H9 (cell line): ENCODE measurements at regions not wholly inside any gene's neighbourhood (a gene's known extent, or its start where the extent isn't known, plus 50 kb on each side); places are given as distances from the start of the nearest gene placed in this dataset.

Source experiments
- DNase-seq: peaks from one replicate; pipeline ENCODE4 v3.0.0-alpha.2; 2017
- H2AFZ ChIP-seq: one replicate; pipeline ENCODE4 v1.6.1; 2013; ENCODE audit warnings: mild to moderate bottlenecking, low read length, control low read depth, moderate library complexity
- H2AK5ac ChIP-seq: 2 replicates; pipeline ENCODE4 v1.6.1; 2013; ENCODE audit warnings: low read length, control low read depth, mixed read lengths; ENCODE audit not compliant: insufficient read length
- H2BK120ac ChIP-seq: one replicate; pipeline ENCODE4 v1.6.1; 2013; ENCODE audit warnings: low read depth, mild to moderate bottlenecking, low read length, control low read depth, inconsistent platforms; ENCODE audit not compliant: poor library complexity, severe bottlenecking
- H2BK12ac ChIP-seq: 2 replicates; pipeline ENCODE4 v1.6.1; 2013; ENCODE audit warnings: low read length, control low read depth, mixed read lengths, low read depth; ENCODE audit not compliant: insufficient read length
- H2BK15ac ChIP-seq: 2 replicates; pipeline ENCODE4 v1.6.1; 2013; ENCODE audit warnings: low read depth, low read length, control low read depth
- H2BK20ac ChIP-seq: one replicate; pipeline ENCODE4 v1.6.1; 2013; ENCODE audit warnings: low read depth, mild to moderate bottlenecking, low read length, control low read depth, inconsistent platforms; ENCODE audit not compliant: poor library complexity, severe bottlenecking
- H2BK5ac ChIP-seq: 2 replicates; pipeline ENCODE4 v1.6.1; 2013; ENCODE audit warnings: low read length, control low read depth, mixed read lengths; ENCODE audit not compliant: insufficient read length
- H3K14ac ChIP-seq: 2 replicates; pipeline ENCODE4 v1.6.1; 2013; ENCODE audit warnings: low read length, control low read depth; ENCODE audit not compliant: insufficient read depth
- H3K18ac ChIP-seq: 2 replicates; pipeline ENCODE4 v1.6.1; 2013; ENCODE audit warnings: low read depth, mild to moderate bottlenecking, mixed read lengths, low read length, control low read depth; ENCODE audit not compliant: insufficient read length
- H3K23ac ChIP-seq: 2 replicates; pipeline ENCODE4 v1.6.1; 2013; ENCODE audit warnings: low read length, control low read depth, mixed read lengths, low read depth; ENCODE audit not compliant: insufficient read length
- H3K23me2 ChIP-seq: 2 replicates; pipeline ENCODE4 v1.6.1; 2013; ENCODE audit warnings: low read depth, mild to moderate bottlenecking, mixed read lengths, low read length, control low read depth; ENCODE audit not compliant: insufficient read length, poor library complexity, severe bottlenecking
- H3K27ac ChIP-seq: 2 replicates; pipeline ENCODE4 v1.5.1; 2013; ENCODE audit warnings: low read length, control low read depth, mixed read lengths, low read depth; ENCODE audit not compliant: insufficient read length
- H3K27me3 ChIP-seq: 2 replicates; pipeline ENCODE4 v1.6.1; 2013; ENCODE audit warnings: low read length, control low read depth, inconsistent platforms; ENCODE audit not compliant: insufficient read depth
- H3K4ac ChIP-seq: 2 replicates; pipeline ENCODE4 v1.6.1; 2013; ENCODE audit warnings: low read depth, mild to moderate bottlenecking, control low read depth, inconsistent platforms, low read length, moderate library complexity
- H3K4me1 ChIP-seq: 2 replicates; pipeline ENCODE4 v1.6.1; 2013; ENCODE audit warnings: low read length, control low read depth, inconsistent platforms; ENCODE audit not compliant: insufficient read depth
- H3K4me2 ChIP-seq: 2 replicates; pipeline ENCODE4 v1.6.1; 2013; ENCODE audit warnings: low read length, control low read depth, mixed read lengths; ENCODE audit not compliant: insufficient read length, insufficient read depth
- H3K56ac ChIP-seq: 2 replicates; pipeline ENCODE4 v1.6.1; 2013; ENCODE audit warnings: low read depth, mild to moderate bottlenecking, mixed read lengths, low read length, control low read depth; ENCODE audit not compliant: insufficient read length
- H3K79me1 ChIP-seq: 2 replicates; pipeline ENCODE4 v1.6.1; 2013; ENCODE audit warnings: low read depth, mild to moderate bottlenecking, moderate library complexity, low read length, control low read depth, inconsistent platforms; ENCODE audit not compliant: insufficient read depth, poor library complexity, severe bottlenecking
- H3K79me2 ChIP-seq: 2 replicates; pipeline ENCODE4 v1.6.1; 2013; ENCODE audit warnings: low read length, control low read depth, inconsistent platforms; ENCODE audit not compliant: insufficient read depth
- H3K9ac ChIP-seq: 2 replicates; pipeline ENCODE4 v1.6.1; 2013; ENCODE audit warnings: low read length, control low read depth, mixed read lengths; ENCODE audit not compliant: insufficient read length; ENCODE audit errors: extremely low read depth
- H3K9me3 ChIP-seq: one replicate; pipeline ENCODE4 v1.6.1; 2013; ENCODE audit warnings: low read depth, low read length, inconsistent platforms; ENCODE audit not compliant: control insufficient read depth
- H3T11ph ChIP-seq: one replicate; pipeline ENCODE4 v1.6.1; 2013; ENCODE audit warnings: mild to moderate bottlenecking, low read length, control low read depth, inconsistent platforms
- H4K20me1 ChIP-seq: one replicate; pipeline ENCODE4 v1.6.1; 2013; ENCODE audit not compliant: control insufficient read depth, insufficient read length, insufficient read depth
- H4K5ac ChIP-seq: 2 replicates; pipeline ENCODE4 v1.6.1; 2013; ENCODE audit warnings: low read depth, mild to moderate bottlenecking, mixed read lengths, low read length, control low read depth; ENCODE audit not compliant: insufficient read length
- H4K8ac ChIP-seq: replicated peaks from 2 replicates; pipeline ENCODE4 v1.6.1; 2013; ENCODE audit warnings: low read length, control low read depth, mixed read lengths, low read depth; ENCODE audit not compliant: insufficient read length
- H4K91ac ChIP-seq: 2 replicates; pipeline ENCODE4 v1.6.1; 2013; ENCODE audit warnings: low read depth, mild to moderate bottlenecking, moderate library complexity, mixed read lengths, low read length, control low read depth; ENCODE audit not compliant: insufficient read length
- H3K27ac Mint-ChIP-seq, 3 experiments: 2 replicates in 2 of 3; 3 replicates in 1 of 3; pipeline ENCODE4 v1.8.0; 2020 to 2021; ENCODE audit warnings: mixed read lengths in 3 of 3, mild to moderate bottlenecking in 1 of 3, moderate library complexity in 1 of 3
- H3K27me3 Mint-ChIP-seq: 2 replicates; pipeline ENCODE4 v1.8.0; 2021; ENCODE audit warnings: low read depth, mild to moderate bottlenecking, moderate library complexity, mixed read lengths
- H3K36me3 Mint-ChIP-seq, 3 experiments: 2 replicates in 2 of 3; 3 replicates in 1 of 3; pipeline ENCODE4 v1.8.0; 2020 to 2021; ENCODE audit warnings: low read depth in 3 of 3, mixed read lengths in 3 of 3; ENCODE audit not compliant: insufficient read depth in 1 of 3
- H3K4me1 Mint-ChIP-seq, 2 experiments: 2 replicates each; pipeline ENCODE4 v1.8.0; 2020; ENCODE audit warnings: mixed read lengths in 2 of 2
- H3K4me3 Mint-ChIP-seq, 2 experiments: 2 replicates in 1 of 2; 3 replicates in 1 of 2; pipeline ENCODE4 v1.8.0; 2020 to 2021; ENCODE audit warnings: mild to moderate bottlenecking in 2 of 2, mixed read lengths in 2 of 2, moderate library complexity in 1 of 2
- H3K9me3 Mint-ChIP-seq, 2 experiments: 2 replicates in 1 of 2; 3 replicates in 1 of 2; pipeline ENCODE4 v1.8.0; 2020; ENCODE audit warnings: mild to moderate bottlenecking in 2 of 2, mixed read lengths in 2 of 2, moderate library complexity in 1 of 2
- CTCF ChIP-seq: fragments of 200-600 bp; sonication (generic); conservative IDR thresholded peaks from 3 replicates; pipeline ENCODE4 v1.8.0; 2021; ENCODE audit warnings: antibody characterized with exemption, mild to moderate bottlenecking
- WGBS: extraction: QIAGEN DNeasy Blood & Tissue Kit; methylation state at CpG from one replicate; pipeline ENCODE4 v1.1.7; 2013; ENCODE audit warnings: missing lambda C conversion rate, low lambda C conversion rate, mixed read lengths; ENCODE audit not compliant: insufficient read length; ENCODE audit errors: extremely low coverage; 5-methylcytosine and 5-hydroxymethylcytosine counted together

- Histone ChIP-seq H3K18ac (no peak overlapping the region), H3K56ac (no peak overlapping the region), H3K79me1 (no peaks in the 10 kb centered on the region), H3K9ac (no peak overlapping the region), H2AK5ac (no peak overlapping the region), H3K79me2 (no peaks in the 10 kb centered on the region), H3K4me2 (no peak overlapping the region), H3K27ac (no peak overlapping the region), H3K4ac (no peak overlapping the region), H4K8ac (no peak overlapping the region), H4K5ac (no peak overlapping the region), H3K27me3 (no peaks in the 10 kb centered on the region; the same call in 1 of the 2 replicates), H3K9me3 (no peaks in the 10 kb centered on the region), H3K14ac (no peak overlapping the region), H4K91ac (no peak overlapping the region), H4K20me1 (no peaks in the 10 kb centered on the region), H3T11ph (no peak overlapping the region), H2BK120ac (no peak overlapping the region), H2BK20ac (no peak overlapping the region), H2BK15ac (no peak overlapping the region), H3K23ac (no peak overlapping the region), H3K4me1 (0 out of 2 replicates have a peak, but pooled peaks cover 2% of the 10 kb centered on the region), H2BK12ac (no peak overlapping the region), H2AFZ (no peak overlapping the region), H2BK5ac (no peak overlapping the region), H3K23me2 (no peaks in the 10 kb centered on the region)
- no peak for TF ChIP-seq CTCF
- H3K27ac Mint-ChIP-seq, result no peak overlapping the region
- H3K36me3 Mint-ChIP-seq, result no peaks in the 10 kb centered on the region; a peak in 1 of 7 replicates
- no peaks in the 10 kb centered on the region; the same call in 1 of the 2 replicates for H3K27me3 Mint-ChIP-seq
- H3K4me1 Mint-ChIP-seq, result peaks cover 10 to 18% of the 10 kb centered on the region in 2 experiments
- H3K9me3 Mint-ChIP-seq, result no peaks in the 10 kb centered on the region; a peak in 1 of 5 replicates
- no peak overlapping the region for H3K4me3 Mint-ChIP-seq
- WGBS, result no CpG with 5 or more reads among the region's 3 CpGs
- DNase-seq, result no peak
Measured at GRCh38 chr10:113983552-113983951, 60.1 kb upstream of the ADRB1 start.
